ENCODE measurements at regions not wholly inside any gene's neighbourhood (a gene's known extent, or its start where the extent isn't known, plus 50 kb on each side); places are given as distances from the start of the nearest gene placed in this dataset.

DNA sequence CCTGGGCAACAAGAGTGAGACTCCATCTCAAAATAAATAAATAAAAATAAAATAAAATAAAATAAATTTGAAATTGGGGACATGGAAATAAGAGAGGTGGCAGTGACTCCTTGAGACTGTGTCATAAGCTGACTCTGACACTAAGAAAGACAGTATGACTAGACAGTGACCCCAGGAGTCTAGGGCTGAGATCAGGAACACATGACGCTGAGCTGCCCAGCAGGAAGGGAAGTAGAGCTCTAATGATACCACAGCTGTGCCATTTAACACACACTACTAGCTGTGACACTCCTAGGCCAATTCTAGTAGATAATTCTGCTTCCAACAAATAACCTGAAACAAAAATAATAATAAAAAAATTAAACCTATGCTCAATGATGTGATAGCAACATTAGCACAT is 293.0 kb downstream of the SEC61B start:
- Histone ChIP-seq H3K27me3 (ENCODE audit: insufficient read depth, poor library complexity, severe bottlenecking) (no peaks in the 10 kb centered on the region), H3K27ac (replicated peaks) (no peak overlapping the region), H3K4me3 (replicated peaks; ENCODE audit: insufficient read depth, low read length) (no peak overlapping the region)
- DNase-seq (ENCODE audit: low read depth in 1 of 2, low spot score in 1 of 2) = no peak
- TF ChIP-seq, protein P1, sequence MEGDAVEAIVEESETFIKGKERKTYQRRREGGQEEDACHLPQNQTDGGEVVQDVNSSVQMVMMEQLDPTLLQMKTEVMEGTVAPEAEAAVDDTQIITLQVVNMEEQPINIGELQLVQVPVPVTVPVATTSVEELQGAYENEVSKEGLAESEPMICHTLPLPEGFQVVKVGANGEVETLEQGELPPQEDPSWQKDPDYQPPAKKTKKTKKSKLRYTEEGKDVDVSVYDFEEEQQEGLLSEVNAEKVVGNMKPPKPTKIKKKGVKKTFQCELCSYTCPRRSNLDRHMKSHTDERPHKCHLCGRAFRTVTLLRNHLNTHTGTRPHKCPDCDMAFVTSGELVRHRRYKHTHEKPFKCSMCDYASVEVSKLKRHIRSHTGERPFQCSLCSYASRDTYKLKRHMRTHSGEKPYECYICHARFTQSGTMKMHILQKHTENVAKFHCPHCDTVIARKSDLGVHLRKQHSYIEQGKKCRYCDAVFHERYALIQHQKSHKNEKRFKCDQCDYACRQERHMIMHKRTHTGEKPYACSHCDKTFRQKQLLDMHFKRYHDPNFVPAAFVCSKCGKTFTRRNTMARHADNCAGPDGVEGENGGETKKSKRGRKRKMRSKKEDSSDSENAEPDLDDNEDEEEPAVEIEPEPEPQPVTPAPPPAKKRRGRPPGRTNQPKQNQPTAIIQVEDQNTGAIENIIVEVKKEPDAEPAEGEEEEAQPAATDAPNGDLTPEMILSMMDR (IDR thresholded peaks at IDR 0.05; ENCODE audit: insufficient read depth, low read length) = no peak
- no peak for TF ChIP-seq SPI1 (IDR thresholded peaks at IDR 0.05; ENCODE audit: borderline replicate concordance, low read depth)
- TF ChIP-seq GABPA (IDR thresholded peaks at IDR 0.05; ENCODE audit: low read depth) = no peak
- TF ChIP-seq, protein P2, sequence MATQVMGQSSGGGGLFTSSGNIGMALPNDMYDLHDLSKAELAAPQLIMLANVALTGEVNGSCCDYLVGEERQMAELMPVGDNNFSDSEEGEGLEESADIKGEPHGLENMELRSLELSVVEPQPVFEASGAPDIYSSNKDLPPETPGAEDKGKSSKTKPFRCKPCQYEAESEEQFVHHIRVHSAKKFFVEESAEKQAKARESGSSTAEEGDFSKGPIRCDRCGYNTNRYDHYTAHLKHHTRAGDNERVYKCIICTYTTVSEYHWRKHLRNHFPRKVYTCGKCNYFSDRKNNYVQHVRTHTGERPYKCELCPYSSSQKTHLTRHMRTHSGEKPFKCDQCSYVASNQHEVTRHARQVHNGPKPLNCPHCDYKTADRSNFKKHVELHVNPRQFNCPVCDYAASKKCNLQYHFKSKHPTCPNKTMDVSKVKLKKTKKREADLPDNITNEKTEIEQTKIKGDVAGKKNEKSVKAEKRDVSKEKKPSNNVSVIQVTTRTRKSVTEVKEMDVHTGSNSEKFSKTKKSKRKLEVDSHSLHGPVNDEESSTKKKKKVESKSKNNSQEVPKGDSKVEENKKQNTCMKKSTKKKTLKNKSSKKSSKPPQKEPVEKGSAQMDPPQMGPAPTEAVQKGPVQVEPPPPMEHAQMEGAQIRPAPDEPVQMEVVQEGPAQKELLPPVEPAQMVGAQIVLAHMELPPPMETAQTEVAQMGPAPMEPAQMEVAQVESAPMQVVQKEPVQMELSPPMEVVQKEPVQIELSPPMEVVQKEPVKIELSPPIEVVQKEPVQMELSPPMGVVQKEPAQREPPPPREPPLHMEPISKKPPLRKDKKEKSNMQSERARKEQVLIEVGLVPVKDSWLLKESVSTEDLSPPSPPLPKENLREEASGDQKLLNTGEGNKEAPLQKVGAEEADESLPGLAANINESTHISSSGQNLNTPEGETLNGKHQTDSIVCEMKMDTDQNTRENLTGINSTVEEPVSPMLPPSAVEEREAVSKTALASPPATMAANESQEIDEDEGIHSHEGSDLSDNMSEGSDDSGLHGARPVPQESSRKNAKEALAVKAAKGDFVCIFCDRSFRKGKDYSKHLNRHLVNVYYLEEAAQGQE (IDR thresholded peaks at IDR 0.05; ENCODE audit: insufficient replicate concordance, low read depth) = no peak
- TF ChIP-seq POLR2AphosphoS5 (IDR thresholded peaks at IDR 0.05; ENCODE audit: low read depth) = no peak

DNA sequence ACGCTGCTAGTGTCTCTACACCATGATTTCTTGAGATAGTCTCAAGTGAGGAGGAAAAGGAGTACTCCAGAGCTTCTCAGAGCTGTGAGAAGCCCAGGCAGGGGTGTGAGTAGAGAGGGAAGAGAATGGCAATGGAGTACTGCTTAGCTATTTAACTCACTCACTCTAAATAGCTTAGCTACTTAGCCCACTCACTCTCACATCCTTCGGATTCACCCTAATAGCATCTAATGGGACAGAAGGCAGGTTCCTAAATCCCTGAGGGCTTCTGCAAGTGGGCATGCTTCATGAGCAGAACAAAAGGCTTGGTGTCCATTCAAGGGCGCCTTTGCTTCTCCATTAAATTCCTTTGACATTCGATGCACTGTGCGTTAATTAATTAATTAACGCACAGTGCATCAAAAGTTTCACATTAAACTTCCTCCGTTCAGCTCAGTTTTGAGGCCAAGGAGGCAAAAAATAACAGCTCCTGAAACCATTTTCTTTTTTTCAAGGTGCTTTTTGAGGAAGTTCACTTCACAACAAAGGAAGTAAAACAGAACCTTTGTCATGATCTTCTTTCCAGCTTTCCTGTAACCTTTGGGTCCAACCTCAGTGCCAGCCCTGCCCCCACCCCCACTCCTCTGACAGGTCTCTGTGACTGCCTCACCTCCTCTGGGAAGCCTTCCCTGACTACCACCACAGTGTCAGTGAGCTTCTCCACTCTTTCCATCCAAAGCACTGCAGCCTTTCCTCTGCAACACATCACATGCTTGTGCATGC is 294.0 kb downstream of the SEC61B start:
- no peak overlapping the region for H3K4me3 ChIP-seq (replicated peaks; ENCODE audit: insufficient read depth, low read length)
- no peak for TF ChIP-seq POLR2AphosphoS5 (IDR thresholded peaks at IDR 0.05; ENCODE audit: low read depth)
- no peaks in the 10 kb centered on the region for H3K27me3 ChIP-seq (ENCODE audit: insufficient read depth, poor library complexity, severe bottlenecking)
- peak in 1 of 2 experiments; percentile 26 for DNase-seq (ENCODE audit: low read depth in 1 of 2, low spot score in 1 of 2)
- no peak overlapping the region for H3K27ac ChIP-seq (replicated peaks)

DNA sequence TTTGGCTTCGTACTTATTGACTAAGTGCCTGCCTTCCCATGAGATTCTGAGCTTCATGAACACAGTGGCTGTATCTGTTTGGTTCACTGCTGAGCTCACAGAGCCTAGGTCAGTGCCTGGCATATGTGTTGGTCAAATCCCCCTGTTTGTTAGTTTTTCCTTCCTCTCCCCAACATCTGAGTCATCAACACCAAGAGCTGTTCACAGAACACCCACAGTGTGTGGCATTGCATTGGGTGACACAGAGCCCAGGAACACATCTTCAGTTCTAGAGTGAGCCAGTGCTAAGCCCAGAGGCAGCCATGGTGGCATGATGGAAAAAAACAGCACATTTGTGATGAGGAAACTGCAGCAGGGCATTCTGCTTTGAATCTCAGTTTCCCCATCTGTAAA is 294.6 kb downstream of the SEC61B start:
- TF ChIP-seq, protein P2 (IDR thresholded peaks at IDR 0.05; ENCODE audit: insufficient replicate concordance, low read depth) = no peak
- TF ChIP-seq SPI1 (IDR thresholded peaks at IDR 0.05; ENCODE audit: borderline replicate concordance, low read depth) (no peak), POLR2AphosphoS5 (IDR thresholded peaks at IDR 0.05; ENCODE audit: low read depth) (no peak), GABPA (IDR thresholded peaks at IDR 0.05; ENCODE audit: low read depth) (no peak)
- TF ChIP-seq, protein P1 (IDR thresholded peaks at IDR 0.05; ENCODE audit: insufficient read depth, low read length) = no peak
- no peak overlapping the region for H3K4me3 ChIP-seq (replicated peaks; ENCODE audit: insufficient read depth, low read length)
- no peaks in the 10 kb centered on the region for H3K27me3 ChIP-seq (ENCODE audit: insufficient read depth, poor library complexity, severe bottlenecking)
- no peak overlapping the region for H3K27ac ChIP-seq (replicated peaks)
- no peak for DNase-seq (ENCODE audit: low read depth in 1 of 2, low spot score in 1 of 2)

DNA sequence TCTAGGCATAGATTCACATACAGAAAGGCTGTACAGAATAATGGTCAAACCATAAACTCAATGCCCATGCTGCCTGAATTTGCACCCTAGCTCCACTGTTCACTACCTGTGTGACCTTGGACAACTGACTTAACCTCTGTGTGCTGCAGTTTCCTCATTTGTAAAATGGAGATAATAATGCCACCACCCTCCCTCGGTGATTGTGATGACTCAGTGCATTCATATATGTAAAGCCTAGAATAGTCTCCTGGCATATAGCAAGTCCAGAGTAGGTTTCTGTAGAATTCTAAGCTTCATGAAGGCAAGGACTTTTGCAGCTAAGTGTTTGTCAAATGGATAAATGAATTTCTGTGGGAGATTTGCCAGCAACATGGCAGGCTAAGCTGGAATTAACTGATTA is 297.8 kb upstream of the NR4A3 start:
- no peak overlapping the region for H3K4me3 ChIP-seq (replicated peaks; ENCODE audit: insufficient read depth, low read length)
- no peak for DNase-seq (ENCODE audit: low read depth in 1 of 2, low spot score in 1 of 2)
- no peak overlapping the region for H3K27ac ChIP-seq (replicated peaks)
- H3K27me3 ChIP-seq (ENCODE audit: insufficient read depth, poor library complexity, severe bottlenecking) = no peaks in the 10 kb centered on the region
- TF ChIP-seq, protein P2 (IDR thresholded peaks at IDR 0.05; ENCODE audit: insufficient replicate concordance, low read depth) = no peak
- TF ChIP-seq SPI1 (IDR thresholded peaks at IDR 0.05; ENCODE audit: borderline replicate concordance, low read depth) = no peak

All from HL-60 (cell line).